H1 (cell line): ENCODE measurements at regions not wholly inside any gene's neighbourhood (a gene's known extent, or its start where the extent isn't known, plus 50 kb on each side); places are given as distances from the start of the nearest gene placed in this dataset.

Experiments used
- ATF2 ChIP-seq: IDR thresholded peaks from 2 replicates; pipeline ENCODE4 v1.6.1; 2012; ENCODE audit warnings: low read length, inconsistent platforms
- CBX5 ChIP-seq: fragments of 300-800, 300-1000 bp; sonication (generic); IDR thresholded peaks from 2 replicates; pipeline ENCODE4 v1.7.1; 2016; ENCODE audit warnings: antibody characterized with exemption, low read length, low read depth
- CHD7 ChIP-seq: fragments of 300-600 bp; sonication (generic); IDR thresholded peaks from 2 replicates; pipeline ENCODE4 v1.7.1; 2012; ENCODE audit warnings: low read length, moderate library complexity, mild to moderate bottlenecking, inconsistent platforms; ENCODE audit not compliant: insufficient replicate concordance

DNA sequence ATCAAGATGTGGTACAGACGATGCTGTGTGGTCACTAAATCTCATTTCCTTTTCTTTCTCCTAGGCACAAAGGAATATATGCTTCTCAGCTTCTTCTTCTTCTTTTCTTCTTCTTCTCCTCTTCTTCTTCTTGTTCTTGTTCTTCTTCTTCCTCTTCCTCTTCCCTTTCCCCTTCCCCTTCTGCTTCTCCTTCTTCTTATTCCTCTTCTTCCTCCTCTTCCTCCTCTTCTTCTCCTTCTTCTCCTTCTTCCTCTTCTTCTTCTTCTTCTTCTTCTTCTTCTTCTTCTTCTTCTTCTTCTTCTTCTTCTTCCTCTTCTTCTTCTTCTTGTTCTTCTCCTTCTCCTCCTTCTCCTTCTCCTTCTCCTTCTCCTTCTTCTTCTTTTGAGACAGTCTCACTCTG is 190.4 kb upstream of the DTNBP1 start (continued):
- TF ChIP-seq CHD7 (no peak), ATF2 (no peak), CBX5 (no peak)
